Mammary epithelial cell (primary cell): ENCODE measurements at regions not wholly inside any gene's neighbourhood (a gene's known extent, or its start where the extent isn't known, plus 50 kb on each side); places are given as distances from the start of the nearest gene placed in this dataset.
A peak's percentile ranks its signal among the peaks of the same experiment; 100 is the strongest.

Experiments
- EZH2 ChIP-seq: IDR thresholded peaks from 2 replicates; pipeline ENCODE4 v1.6.1; 2012; ENCODE audit warnings: low read length, inconsistent platforms, borderline replicate concordance
- TF ChIP-seq, protein P1 (sequence below), 2 donors: IDR thresholded peaks in 1 of 2; conservative IDR thresholded peaks in 1 of 2; 2 replicates each; pipeline ENCODE4 v1.5.1; 2011 to 2012; ENCODE audit warnings: inconsistent platforms in 2 of 2, low read length in 2 of 2, mild to moderate bottlenecking in 2 of 2, control low read depth in 1 of 2, low read depth in 1 of 2; ENCODE audit not compliant: insufficient read depth in 1 of 2; ENCODE audit errors: extremely low read depth in 1 of 2

DNA sequence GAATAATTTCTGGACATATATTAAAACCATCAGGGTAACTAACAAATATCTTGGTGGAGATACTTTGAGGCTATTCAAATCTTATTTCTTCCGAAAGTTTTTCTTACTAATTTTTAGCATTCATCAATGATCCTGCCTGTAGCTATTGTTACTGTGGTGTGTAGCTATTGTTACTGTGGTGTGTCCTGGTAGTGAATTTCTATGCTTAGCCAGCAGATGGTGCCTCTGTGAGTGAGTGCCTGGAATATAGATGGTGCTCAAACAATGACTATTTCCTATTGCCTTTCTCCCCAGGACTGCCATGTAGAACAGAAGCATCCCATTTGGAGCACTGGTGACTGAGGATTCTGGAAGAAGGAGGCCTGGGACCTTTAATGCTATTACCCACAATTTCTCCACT, 245.7 kb downstream of the CCSER2 start:
- TF ChIP-seq, protein P1, sequence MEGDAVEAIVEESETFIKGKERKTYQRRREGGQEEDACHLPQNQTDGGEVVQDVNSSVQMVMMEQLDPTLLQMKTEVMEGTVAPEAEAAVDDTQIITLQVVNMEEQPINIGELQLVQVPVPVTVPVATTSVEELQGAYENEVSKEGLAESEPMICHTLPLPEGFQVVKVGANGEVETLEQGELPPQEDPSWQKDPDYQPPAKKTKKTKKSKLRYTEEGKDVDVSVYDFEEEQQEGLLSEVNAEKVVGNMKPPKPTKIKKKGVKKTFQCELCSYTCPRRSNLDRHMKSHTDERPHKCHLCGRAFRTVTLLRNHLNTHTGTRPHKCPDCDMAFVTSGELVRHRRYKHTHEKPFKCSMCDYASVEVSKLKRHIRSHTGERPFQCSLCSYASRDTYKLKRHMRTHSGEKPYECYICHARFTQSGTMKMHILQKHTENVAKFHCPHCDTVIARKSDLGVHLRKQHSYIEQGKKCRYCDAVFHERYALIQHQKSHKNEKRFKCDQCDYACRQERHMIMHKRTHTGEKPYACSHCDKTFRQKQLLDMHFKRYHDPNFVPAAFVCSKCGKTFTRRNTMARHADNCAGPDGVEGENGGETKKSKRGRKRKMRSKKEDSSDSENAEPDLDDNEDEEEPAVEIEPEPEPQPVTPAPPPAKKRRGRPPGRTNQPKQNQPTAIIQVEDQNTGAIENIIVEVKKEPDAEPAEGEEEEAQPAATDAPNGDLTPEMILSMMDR (conservative IDR thresholded peaks at IDR 0.05 in 1 of 2, IDR thresholded peaks at IDR 0.05 in 1 of 2; ENCODE audit: extremely low read depth in 1 of 2, insufficient read depth in 1 of 2, low read depth in 1 of 2, low read length in 2 of 2): peak; percentile 17 to 33
- TF ChIP-seq EZH2: no peak
